ENCODE measurements at regions not wholly inside any gene's neighbourhood (a gene's known extent, or its start where the extent isn't known, plus 50 kb on each side); places are given as distances from the start of the nearest gene placed in this dataset.

DNA sequence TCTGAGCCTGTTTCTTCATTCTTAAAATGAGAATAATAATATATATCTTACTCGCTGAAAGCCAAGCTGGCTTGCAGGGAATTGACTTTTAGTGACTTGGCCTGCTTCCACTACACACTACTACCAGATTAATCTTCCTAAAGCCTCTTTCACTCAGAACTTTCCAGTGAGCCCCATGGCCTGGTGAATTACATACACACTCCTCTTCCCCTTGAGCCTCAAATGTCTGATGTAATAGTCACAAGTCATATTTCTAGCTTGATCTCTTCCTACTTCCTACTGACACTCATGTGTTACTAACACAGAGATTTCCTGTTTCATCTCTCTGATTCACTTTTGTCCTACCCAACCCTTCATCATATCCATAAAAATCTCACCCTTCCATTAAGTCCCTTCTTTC is 82.7 kb upstream of the SOX2 start:
- H3K27ac ChIP-seq = no peak overlapping the region
- DNase-seq = no peak
- intact Hi-C loops (cut with DNase I) = no loop called here
- H3K9me3 ChIP-seq (replicated peaks in 1 of 3) = no peaks in the 10 kb centered on the region
- no peaks in the 10 kb centered on the region for H3K27me3 ChIP-seq
- H3K36me3 ChIP-seq (replicated peaks in 1 of 2) = no peaks in the 10 kb centered on the region
- no peak for TF ChIP-seq POLR2A (IDR thresholded peaks at IDR 0.05)
- TF ChIP-seq, protein P1, sequence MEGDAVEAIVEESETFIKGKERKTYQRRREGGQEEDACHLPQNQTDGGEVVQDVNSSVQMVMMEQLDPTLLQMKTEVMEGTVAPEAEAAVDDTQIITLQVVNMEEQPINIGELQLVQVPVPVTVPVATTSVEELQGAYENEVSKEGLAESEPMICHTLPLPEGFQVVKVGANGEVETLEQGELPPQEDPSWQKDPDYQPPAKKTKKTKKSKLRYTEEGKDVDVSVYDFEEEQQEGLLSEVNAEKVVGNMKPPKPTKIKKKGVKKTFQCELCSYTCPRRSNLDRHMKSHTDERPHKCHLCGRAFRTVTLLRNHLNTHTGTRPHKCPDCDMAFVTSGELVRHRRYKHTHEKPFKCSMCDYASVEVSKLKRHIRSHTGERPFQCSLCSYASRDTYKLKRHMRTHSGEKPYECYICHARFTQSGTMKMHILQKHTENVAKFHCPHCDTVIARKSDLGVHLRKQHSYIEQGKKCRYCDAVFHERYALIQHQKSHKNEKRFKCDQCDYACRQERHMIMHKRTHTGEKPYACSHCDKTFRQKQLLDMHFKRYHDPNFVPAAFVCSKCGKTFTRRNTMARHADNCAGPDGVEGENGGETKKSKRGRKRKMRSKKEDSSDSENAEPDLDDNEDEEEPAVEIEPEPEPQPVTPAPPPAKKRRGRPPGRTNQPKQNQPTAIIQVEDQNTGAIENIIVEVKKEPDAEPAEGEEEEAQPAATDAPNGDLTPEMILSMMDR (IDR thresholded peaks at IDR 0.05) = no peak
- peaks cover 0 to 5% of the 10 kb centered on the region in 2 donors for H3K4me1 ChIP-seq (replicated peaks in 1 of 2)
- 93 to 100% (median 97%) methylated on average over 1 of the region's 1 CpG for WGBS, 4 donors
- H3K4me3 ChIP-seq = no peak overlapping the region

DNA sequence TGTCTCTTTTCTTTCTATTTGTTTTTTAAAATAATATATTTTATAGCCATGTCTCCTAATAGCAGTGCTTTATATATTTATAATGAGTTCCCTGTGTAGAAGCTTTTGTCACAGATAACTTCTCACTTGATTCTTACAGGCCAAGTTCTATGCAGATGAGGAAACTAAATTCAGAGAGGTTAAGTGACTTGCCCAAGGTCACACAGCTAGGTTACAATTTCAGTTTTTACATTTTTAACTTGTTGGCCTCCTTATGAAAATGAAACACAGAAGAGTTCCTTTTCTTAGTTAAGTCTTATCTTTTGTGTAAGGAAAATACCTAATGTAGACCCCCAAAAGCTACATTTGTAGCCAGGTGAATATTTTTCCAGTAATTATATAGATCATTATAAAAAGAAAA is 83.3 kb upstream of the SOX2 start:
- H3K4me3 ChIP-seq = no peak overlapping the region
- no peak for TF ChIP-seq POLR2A (IDR thresholded peaks at IDR 0.05)
- TF ChIP-seq, protein P1 (IDR thresholded peaks at IDR 0.05) = no peak
- no peak overlapping the region for H3K27ac ChIP-seq
- intact Hi-C loops (cut with DNase I) = no loop called here
- DNase-seq = no peak
- H3K27me3 ChIP-seq = no peaks in the 10 kb centered on the region
- no peaks in the 10 kb centered on the region for H3K36me3 ChIP-seq (replicated peaks in 1 of 2)
- H3K9me3 ChIP-seq (replicated peaks in 1 of 3) = no peaks in the 10 kb centered on the region
- H3K4me1 ChIP-seq (replicated peaks in 1 of 2) = peaks cover 0 to 2% of the 10 kb centered on the region in 2 donors

DNA sequence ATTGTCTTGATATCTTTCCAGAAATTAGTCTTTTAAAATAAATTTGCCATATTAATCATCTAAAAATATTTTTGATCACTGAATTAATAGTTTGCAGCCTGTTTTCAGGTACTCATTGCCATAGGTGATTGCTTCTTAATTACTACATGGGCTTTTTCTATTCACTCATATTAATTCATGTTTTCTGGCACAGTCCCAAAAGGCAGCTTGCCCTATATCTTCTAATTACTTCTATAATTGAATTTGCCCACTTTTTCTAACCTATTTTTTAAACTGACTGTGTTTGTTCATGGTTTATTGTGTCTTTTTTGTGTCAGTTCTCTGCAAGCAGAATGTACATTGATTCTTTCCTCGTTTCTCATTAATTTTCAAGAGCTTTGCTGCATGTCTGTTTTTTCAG is 85.7 kb upstream of the SOX2 start:
- no peaks in the 10 kb centered on the region for H3K9me3 ChIP-seq (replicated peaks in 1 of 3)
- intact Hi-C loops (cut with DNase I) = no loop called here
- no peaks in the 10 kb centered on the region for H3K27me3 ChIP-seq
- no peaks in the 10 kb centered on the region for H3K36me3 ChIP-seq (replicated peaks in 1 of 2)
- TF ChIP-seq, protein P1 (IDR thresholded peaks at IDR 0.05) = no peak
- no peak for TF ChIP-seq POLR2A (IDR thresholded peaks at IDR 0.05)
- no peak for DNase-seq
- 64 to 79% (median 74%) methylated on average over 1 of the region's 1 CpG for WGBS, 4 donors
- no peaks in the 10 kb centered on the region for H3K4me1 ChIP-seq (replicated peaks in 1 of 2)
- no peak overlapping the region for H3K27ac ChIP-seq
- H3K4me3 ChIP-seq = no peak overlapping the region

DNA sequence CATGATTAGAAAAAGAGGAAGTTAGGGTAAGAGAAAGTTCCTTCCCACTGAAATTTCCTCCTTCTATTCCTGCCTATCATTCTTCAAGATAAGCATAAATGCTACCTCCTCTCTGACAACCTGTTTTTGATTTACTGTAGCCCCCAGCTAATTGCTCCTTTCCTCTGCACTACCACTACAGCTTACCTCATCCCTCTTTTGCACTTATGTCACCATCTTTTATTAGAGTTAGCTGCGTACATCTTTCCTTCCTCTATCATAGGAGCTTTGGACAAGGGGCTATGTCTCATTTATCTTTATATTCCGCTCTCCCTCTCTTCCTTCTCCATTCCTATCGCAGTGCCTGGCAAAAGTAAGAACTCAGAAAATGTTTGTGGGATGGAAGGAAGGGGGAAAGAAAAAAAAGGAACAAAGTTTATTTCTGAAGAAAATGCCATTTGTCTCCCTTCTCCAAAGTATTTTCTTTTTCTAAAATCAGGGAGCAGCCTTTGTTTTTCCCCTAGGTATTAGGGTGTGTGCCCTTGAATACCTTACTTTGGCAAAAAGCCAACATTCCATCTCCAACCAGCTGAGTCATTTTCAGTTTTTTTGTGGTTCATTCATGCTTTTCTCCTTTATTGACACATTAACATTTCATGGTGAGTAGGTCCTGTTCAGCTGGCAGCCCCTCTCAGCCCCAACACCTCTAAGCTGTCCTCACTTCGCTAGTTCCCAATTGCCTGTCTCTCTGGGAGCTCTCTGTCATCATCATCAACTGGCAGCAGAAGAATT is 87.6 kb upstream of the SOX2 start:
- Histone ChIP-seq H3K36me3 (replicated peaks in 1 of 2) (no peaks in the 10 kb centered on the region), H3K27me3 (no peaks in the 10 kb centered on the region), H3K4me1 (replicated peaks in 1 of 2) (no peaks in the 10 kb centered on the region), H3K9me3 (replicated peaks in 1 of 3) (no peaks in the 10 kb centered on the region), H3K4me3 (no peak overlapping the region), H3K27ac (no peak overlapping the region)
- intact Hi-C loops (cut with DNase I) = no loop called here
- TF ChIP-seq POLR2A (IDR thresholded peaks at IDR 0.05) = no peak
- 40 to 44% (median 42%) methylated on average over 4 of the region's 4 CpGs for WGBS, 4 donors
- DNase-seq = no peak

DNA sequence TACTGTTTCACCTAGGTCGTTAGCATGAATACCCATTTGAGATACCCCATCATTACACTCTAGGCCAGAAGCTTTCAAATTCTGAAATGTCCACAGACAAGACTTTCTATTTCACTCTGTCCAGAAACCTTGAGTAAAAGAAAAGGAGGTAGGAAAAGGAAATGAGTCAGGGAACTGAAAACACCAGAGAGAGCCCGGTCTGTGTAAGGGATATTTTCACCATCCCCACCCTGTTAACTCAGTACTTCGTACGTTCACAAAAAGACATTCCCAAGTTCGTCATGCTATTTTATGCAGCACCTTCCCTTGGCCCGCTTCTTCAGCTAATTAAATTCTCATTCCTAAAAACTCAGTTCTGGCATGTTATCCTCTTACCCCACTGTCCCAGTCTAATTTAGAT is 89.4 kb upstream of the SOX2 start:
- TF ChIP-seq, protein P1 (IDR thresholded peaks at IDR 0.05) = no peak
- no peak for TF ChIP-seq POLR2A (IDR thresholded peaks at IDR 0.05)
- H3K4me3 ChIP-seq = no peak overlapping the region
- H3K9me3 ChIP-seq (replicated peaks in 1 of 3) = no peaks in the 10 kb centered on the region
- DNase-seq = no peak
- no peaks in the 10 kb centered on the region for H3K36me3 ChIP-seq (replicated peaks in 1 of 2)
- 61 to 70% (median 69%) methylated on average over 6 of the region's 6 CpGs for WGBS, 4 donors
- intact Hi-C loops (cut with DNase I) = no loop called here
- no peak overlapping the region for H3K27ac ChIP-seq
- H3K27me3 ChIP-seq = no peaks in the 10 kb centered on the region
- no peaks in the 10 kb centered on the region for H3K4me1 ChIP-seq (replicated peaks in 1 of 2)

Data from adrenal gland (tissue), 9 donors.